ENCODE measurements at regions not wholly inside any gene's neighbourhood (a gene's known extent, or its start where the extent isn't known, plus 50 kb on each side); places are given as distances from the start of the nearest gene placed in this dataset.

GRCh38 chr9:90538566-90538965 is 104.1 kb downstream of the DIRAS2 start:
- no peak overlapping the region for H3K4me3 ChIP-seq (ENCODE audit: low read depth, low read length)

- H3K4me3 ChIP-seq (ENCODE audit: low read depth, low read length) = no peak overlapping the region
Observed at GRCh38 chr9:90539286-90539685, 103.3 kb downstream of the DIRAS2 start.

- H3K4me3 ChIP-seq (ENCODE audit: low read depth, low read length) = no peak overlapping the region
Observed at GRCh38 chr9:90540734-90541133, 101.9 kb downstream of the DIRAS2 start.

GRCh38 chr9:90544488-90544887 is 98.1 kb downstream of the DIRAS2 start:
- H3K4me3 ChIP-seq (ENCODE audit: low read depth, low read length) = no peak overlapping the region

GRCh38 chr9:90546200-90546599 is 96.4 kb downstream of the DIRAS2 start:
- H3K4me3 ChIP-seq (ENCODE audit: low read depth, low read length) = no peak overlapping the region

GRCh38 chr9:90547896-90548295 is 94.7 kb downstream of the DIRAS2 start:
- H3K4me3 ChIP-seq (ENCODE audit: low read depth, low read length) = no peak overlapping the region

GRCh38 chr9:90552317-90552716 is 90.3 kb downstream of the DIRAS2 start:
- no peak overlapping the region for H3K4me3 ChIP-seq (ENCODE audit: low read depth, low read length)

- no peak overlapping the region for H3K4me3 ChIP-seq (ENCODE audit: low read depth, low read length)
Observed at GRCh38 chr9:90555351-90556057, 87.1 kb downstream of the DIRAS2 start.

- H3K4me3 ChIP-seq (ENCODE audit: low read depth, low read length) = no peak overlapping the region
Observed at GRCh38 chr9:90556897-90557675, 85.5 kb downstream of the DIRAS2 start.

- no peak overlapping the region for H3K4me3 ChIP-seq (ENCODE audit: low read depth, low read length)
Observed at GRCh38 chr9:90559075-90560073, 83.2 kb downstream of the DIRAS2 start.
